ENCODE measurements at regions not wholly inside any gene's neighbourhood (a gene's known extent, or its start where the extent isn't known, plus 50 kb on each side); places are given as distances from the start of the nearest gene placed in this dataset.
"Not testable (repeated sequence)": the region's sequence is repeated elsewhere in the genome, so short reads cannot be mapped to it uniquely, and the experiment has no call there.

- peak in 1 of 5 donors; percentile 1 for DNase-seq
These were observed 789.9 kb upstream of the KIF2B start for GRCh38 chr17:53032861-53033271.

GRCh38 chr17:53017227-53017626 is 805.5 kb upstream of the KIF2B start:
- no peak for DNase-seq

GRCh38 chr17:53016085-53016484 is 806.6 kb upstream of the KIF2B start:
- DNase-seq: no peak

GRCh38 chr17:53012364-53012763 is 810.4 kb upstream of the KIF2B start:
- DNase-seq: no peak

- no peak for DNase-seq
These were observed 816.7 kb upstream of the KIF2B start for GRCh38 chr17:53006006-53006405.

GRCh38 chr17:53004902-53005301 is 817.8 kb upstream of the KIF2B start:
- DNase-seq: no peak

- no peak for DNase-seq
These were observed 826.8 kb upstream of the KIF2B start for GRCh38 chr17:52995881-52996280.

- DNase-seq: no peak
These were observed 827.6 kb upstream of the KIF2B start for GRCh38 chr17:52995147-52995546.

GRCh38 chr17:52986056-52986662 is 827.6 kb upstream of the CA10 start:
- DNase-seq: no peak

- no peak for DNase-seq
These were observed 823.8 kb upstream of the CA10 start for GRCh38 chr17:52982331-52982730.

GRCh38 chr17:52979921-52980320 is 821.4 kb upstream of the CA10 start:
- no peak for DNase-seq

GRCh38 chr17:52965856-52966255 is 807.3 kb upstream of the CA10 start:
- no peak for DNase-seq

- DNase-seq: not testable (repeated sequence)
These were observed 803.2 kb upstream of the CA10 start for GRCh38 chr17:52961751-52962150.

GRCh38 chr17:52957411-52957810 is 798.9 kb upstream of the CA10 start:
- DNase-seq: no peak

- DNase-seq: no peak
These were observed 788.9 kb upstream of the CA10 start for GRCh38 chr17:52947418-52947817.

GRCh38 chr17:52938623-52939230 is 780.2 kb upstream of the CA10 start:
- DNase-seq: no peak

- DNase-seq: no peak
These were observed 772.1 kb upstream of the CA10 start for GRCh38 chr17:52930581-52930980.

GRCh38 chr17:52930145-52930544 is 771.6 kb upstream of the CA10 start:
- DNase-seq: no peak

- DNase-seq: no peak
These were observed 765.1 kb upstream of the CA10 start for GRCh38 chr17:52923658-52924057.

GRCh38 chr17:52899235-52899634 is 740.7 kb upstream of the CA10 start:
- no peak for DNase-seq

- no peak for DNase-seq
These were observed 736.8 kb upstream of the CA10 start for GRCh38 chr17:52895272-52895671.

GRCh38 chr17:52892334-52892733 is 733.8 kb upstream of the CA10 start:
- no peak for DNase-seq

- DNase-seq: no peak
These were observed 727.4 kb upstream of the CA10 start for GRCh38 chr17:52885882-52886281.

GRCh38 chr17:52883907-52884491 is 725.5 kb upstream of the CA10 start:
- DNase-seq: not testable (repeated sequence)

GRCh38 chr17:52846767-52847166 is 688.3 kb upstream of the CA10 start:
- not testable (repeated sequence) for DNase-seq

Data from T-helper 1 cell (primary cell).